T-helper 1 cell (primary cell): ENCODE measurements at regions not wholly inside any gene's neighbourhood (a gene's known extent, or its start where the extent isn't known, plus 50 kb on each side); places are given as distances from the start of the nearest gene placed in this dataset.
A peak's percentile ranks its signal among the peaks of the same experiment; 100 is the strongest.
"Not testable (repeated sequence)": the region's sequence is repeated elsewhere in the genome, so short reads cannot be mapped to it uniquely, and the experiment has no call there.

Experiments used
- DNase-seq, 5 donors: peaks; one replicate each; pipeline ENCODE4 v3.0.0-alpha.2; 2012 to 2020

- peak in 1 of 5 donors; percentile 63 for DNase-seq
These were observed 195.7 kb upstream of the GK2 start for GRCh38 chr4:79603681-79604080.

GRCh38 chr4:79599691-79600090, 191.7 kb upstream of the GK2 start:
- no peak for DNase-seq

- no peak for DNase-seq
These were observed 190.8 kb upstream of the GK2 start for GRCh38 chr4:79598801-79599200.

GRCh38 chr4:79598214-79598613, 190.2 kb upstream of the GK2 start:
- DNase-seq, result no peak

- no peak for DNase-seq
These were observed 189.2 kb upstream of the GK2 start for GRCh38 chr4:79597266-79597665.

GRCh38 chr4:79592218-79592617, 184.2 kb upstream of the GK2 start:
- not testable (repeated sequence) for DNase-seq

GRCh38 chr4:79588679-79589078, 180.7 kb upstream of the GK2 start:
- no peak for DNase-seq

GRCh38 chr4:79587207-79587606, 179.2 kb upstream of the GK2 start:
- DNase-seq, result not testable (repeated sequence)

GRCh38 chr4:79585834-79586233, 177.8 kb upstream of the GK2 start:
- no peak for DNase-seq

GRCh38 chr4:79585330-79585729, 177.3 kb upstream of the GK2 start:
- DNase-seq, result no peak

GRCh38 chr4:79584902-79585301, 176.9 kb upstream of the GK2 start:
- no peak for DNase-seq

- no peak for DNase-seq
These were observed 176.3 kb upstream of the GK2 start for GRCh38 chr4:79584352-79584751.

- no peak for DNase-seq
These were observed 170.6 kb upstream of the GK2 start for GRCh38 chr4:79578606-79579005.

- DNase-seq, result peak in 1 of 5 donors; percentile 4
These were observed 168.4 kb upstream of the GK2 start for GRCh38 chr4:79576429-79576753.

GRCh38 chr4:79575709-79576428, 167.8 kb upstream of the GK2 start:
- DNase-seq, result no peak

- no peak for DNase-seq
These were observed 166.9 kb upstream of the GK2 start for GRCh38 chr4:79574741-79575451.

GRCh38 chr4:79563219-79563618, 155.2 kb upstream of the GK2 start:
- no peak for DNase-seq

GRCh38 chr4:79561751-79562150, 153.7 kb upstream of the GK2 start:
- no peak for DNase-seq

- not testable (repeated sequence) for DNase-seq
These were observed 151.4 kb upstream of the GK2 start for GRCh38 chr4:79559398-79559797.

- no peak for DNase-seq
These were observed 144.3 kb upstream of the GK2 start for GRCh38 chr4:79552311-79552710.

- no peak for DNase-seq
These were observed 143.5 kb upstream of the GK2 start for GRCh38 chr4:79551555-79551954.

- no peak for DNase-seq
These were observed 139.8 kb upstream of the GK2 start for GRCh38 chr4:79547851-79548250.

- DNase-seq, result not testable (repeated sequence)
These were observed 137.3 kb upstream of the GK2 start for GRCh38 chr4:79545292-79545691.

GRCh38 chr4:79540143-79540542, 132.1 kb upstream of the GK2 start:
- DNase-seq, result no peak

- no peak for DNase-seq
These were observed 127.5 kb upstream of the GK2 start for GRCh38 chr4:79535516-79535915.
